AG04449 (cell line): ENCODE measurements at regions not wholly inside any gene's neighbourhood (a gene's known extent, or its start where the extent isn't known, plus 50 kb on each side); places are given as distances from the start of the nearest gene placed in this dataset.

Source experiments
- CTCF ChIA-PET: fragments of 350-600 bp; formaldehyde crosslinking; extraction: SDS; loops from one replicate; lab custom pipeline; 2021; ENCODE audit warnings: antibody characterized with exemption; lab: Yijun Ruan, JAX
- POLR2A ChIA-PET: fragments of 400-600, 350-600 bp; formaldehyde crosslinking; extraction: SDS; loops from one replicate; lab custom pipeline; 2020; ENCODE audit warnings: antibody characterized with exemption, inconsistent platforms; lab: Yijun Ruan, JAX
- DNase-seq: peaks from one replicate; pipeline ENCODE4 v3.0.0-alpha.2; 2010; ENCODE audit warnings: low read depth, low spot score
- H3K4me3 ChIP-seq: 2 replicates; pipeline ENCODE4 v1.5.1; 2011; ENCODE audit warnings: low read depth, mild to moderate bottlenecking, control low read depth, low read length
- TF ChIP-seq, protein P1 (sequence below): IDR thresholded peaks from one replicate; pipeline ENCODE4 v1.5.1; 2011; ENCODE audit warnings: mild to moderate bottlenecking, moderate library complexity, low read length, control low read depth, inconsistent platforms; ENCODE audit not compliant: insufficient read depth; ENCODE audit errors: missing control alignments

DNA sequence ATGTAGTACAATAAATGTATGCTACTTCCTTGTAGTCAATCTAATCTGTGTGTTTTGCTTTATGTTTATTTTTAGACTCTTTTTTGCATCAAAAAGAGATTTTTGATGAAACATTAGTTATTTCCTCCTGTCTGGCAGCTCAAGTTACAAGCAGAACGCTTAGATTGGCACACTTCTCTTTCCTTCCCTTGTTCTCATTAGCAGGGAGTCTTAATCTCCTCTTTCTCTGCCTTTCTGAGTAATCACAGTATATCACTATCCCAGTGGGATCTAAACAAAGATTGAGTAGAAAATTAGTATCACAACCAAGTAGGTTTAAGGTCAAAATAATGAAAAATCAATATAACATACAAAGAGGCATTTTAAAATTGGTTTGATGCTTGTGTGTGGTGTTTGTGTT is 1192.6 kb downstream of the C4orf33 start:
- TF ChIP-seq, protein P1, sequence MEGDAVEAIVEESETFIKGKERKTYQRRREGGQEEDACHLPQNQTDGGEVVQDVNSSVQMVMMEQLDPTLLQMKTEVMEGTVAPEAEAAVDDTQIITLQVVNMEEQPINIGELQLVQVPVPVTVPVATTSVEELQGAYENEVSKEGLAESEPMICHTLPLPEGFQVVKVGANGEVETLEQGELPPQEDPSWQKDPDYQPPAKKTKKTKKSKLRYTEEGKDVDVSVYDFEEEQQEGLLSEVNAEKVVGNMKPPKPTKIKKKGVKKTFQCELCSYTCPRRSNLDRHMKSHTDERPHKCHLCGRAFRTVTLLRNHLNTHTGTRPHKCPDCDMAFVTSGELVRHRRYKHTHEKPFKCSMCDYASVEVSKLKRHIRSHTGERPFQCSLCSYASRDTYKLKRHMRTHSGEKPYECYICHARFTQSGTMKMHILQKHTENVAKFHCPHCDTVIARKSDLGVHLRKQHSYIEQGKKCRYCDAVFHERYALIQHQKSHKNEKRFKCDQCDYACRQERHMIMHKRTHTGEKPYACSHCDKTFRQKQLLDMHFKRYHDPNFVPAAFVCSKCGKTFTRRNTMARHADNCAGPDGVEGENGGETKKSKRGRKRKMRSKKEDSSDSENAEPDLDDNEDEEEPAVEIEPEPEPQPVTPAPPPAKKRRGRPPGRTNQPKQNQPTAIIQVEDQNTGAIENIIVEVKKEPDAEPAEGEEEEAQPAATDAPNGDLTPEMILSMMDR: no peak
- DNase-seq: no peak
- POLR2A ChIA-PET: no interaction called here
- no peak overlapping the region for H3K4me3 ChIP-seq
- CTCF ChIA-PET: no interaction called here

GRCh38 chr4:130293692-130294091 is 1197.7 kb downstream of the C4orf33 start:
- no peak for DNase-seq
- no peak overlapping the region for H3K4me3 ChIP-seq
- TF ChIP-seq, protein P1: no peak
- ChIA-PET POLR2A (no interaction called here), CTCF (no interaction called here)

DNA sequence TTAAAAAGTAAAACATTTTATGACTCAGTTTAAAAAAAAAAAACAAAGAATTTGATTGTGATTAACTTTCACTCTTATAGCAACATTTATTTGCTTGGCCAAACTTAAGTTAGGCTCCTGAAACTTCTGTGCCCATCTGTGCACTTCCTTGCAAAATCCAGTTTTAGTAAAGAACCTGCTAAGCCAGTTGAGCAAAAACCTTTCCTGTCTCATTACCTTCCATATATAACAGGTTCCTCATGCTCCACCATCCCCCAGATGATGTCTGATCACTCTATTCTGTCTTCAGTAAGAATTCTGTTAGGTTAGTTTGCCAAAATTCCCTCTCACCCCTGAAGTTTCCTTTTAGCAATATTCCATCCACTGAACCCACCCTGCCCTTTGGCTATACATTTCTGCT is 1200.5 kb downstream of the C4orf33 start:
- CTCF ChIA-PET: no interaction called here

GRCh38 chr4:130306566-130306965 is 1210.6 kb downstream of the C4orf33 start:
- ChIA-PET POLR2A (no interaction called here), CTCF (no interaction called here)
- TF ChIP-seq, protein P1: no peak
- DNase-seq: no peak
- no peak overlapping the region for H3K4me3 ChIP-seq

More for the DNA sequence above, 1200.5 kb downstream of the C4orf33 start:
- DNase-seq: no peak
- POLR2A ChIA-PET: no interaction called here
- TF ChIP-seq, protein P1: no peak
- H3K4me3 ChIP-seq: no peak overlapping the region

DNA sequence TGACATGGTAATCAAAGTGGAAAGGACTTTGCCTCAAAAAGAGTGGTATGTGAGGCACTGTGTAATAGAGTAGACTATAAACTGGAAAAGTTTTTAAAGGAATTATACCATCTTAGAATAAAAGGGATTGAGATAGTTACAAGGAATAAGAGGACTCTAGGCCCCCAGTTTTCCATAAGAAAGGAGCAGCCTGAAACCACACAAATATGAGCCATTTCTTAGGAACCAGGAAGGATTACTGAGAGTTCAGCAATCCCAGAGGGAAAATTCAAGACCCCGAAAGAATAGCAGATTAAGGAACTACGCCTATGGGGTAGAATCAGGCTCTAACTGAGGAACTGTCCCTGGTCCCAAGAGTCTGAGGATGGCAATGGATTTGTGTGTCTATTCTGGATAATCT is 1213.3 kb downstream of the C4orf33 start:
- DNase-seq: no peak
- POLR2A ChIA-PET: no interaction called here
- CTCF ChIA-PET: no interaction called here
- TF ChIP-seq, protein P1: no peak
- H3K4me3 ChIP-seq: no peak overlapping the region

- CTCF ChIA-PET: no interaction called here
- no peak for DNase-seq
- H3K4me3 ChIP-seq: no peak overlapping the region
- POLR2A ChIA-PET: no interaction called here
- TF ChIP-seq, protein P1: no peak
Observed at GRCh38 chr4:130322439-130322838, 1226.5 kb downstream of the C4orf33 start.
